HEK293 (cell line): ENCODE measurements at regions not wholly inside any gene's neighbourhood (a gene's known extent, or its start where the extent isn't known, plus 50 kb on each side); places are given as distances from the start of the nearest gene placed in this dataset.
"Not testable (repeated sequence)": the region's sequence is repeated elsewhere in the genome, so short reads cannot be mapped to it uniquely, and the experiment has no call there.

Experiments
- CTCF ChIA-PET: fragments of 350-600 bp; formaldehyde crosslinking; extraction: SDS; loops from one replicate; lab custom pipeline; 2021; ENCODE audit warnings: antibody characterized with exemption; lab: Yijun Ruan, JAX
- POLR2A ChIA-PET: fragments of 300-600 bp; formaldehyde crosslinking; extraction: SDS; loops from one replicate; lab custom pipeline; 2020; ENCODE audit warnings: antibody characterized with exemption, inconsistent platforms; lab: Yijun Ruan, JAX
- H3K27ac ChIP-seq: fragments of 200-500 bp; sonication (Bioruptor generic); 2 replicates; pipeline ENCODE4 v1.5.1; 2014; ENCODE audit warnings: low read depth, low read length, control low read depth, inconsistent platforms; ENCODE audit errors: extremely low read depth
- H3K36me3 ChIP-seq, 2 experiments: fragments of 200-500 bp in 1 of 2; sonication (Bioruptor generic) in 1 of 2; 1 replicate in 1 of 2; 2 replicates in 1 of 2; pipeline ENCODE4 v1.5.1; 2014 to 2017; ENCODE audit warnings: inconsistent platforms in 2 of 2, low read length in 2 of 2; ENCODE audit not compliant: control insufficient read depth in 2 of 2, insufficient read depth in 1 of 2
- H3K4me1 ChIP-seq: fragments of 200-500 bp; sonication (Bioruptor generic); 2 replicates; pipeline ENCODE4 v1.5.1; 2014; ENCODE audit warnings: mild to moderate bottlenecking, low read length, inconsistent platforms; ENCODE audit not compliant: control insufficient read depth, insufficient read depth
- H3K4me3 ChIP-seq: 2 replicates; pipeline ENCODE4 v1.5.1; 2011; ENCODE audit warnings: low read depth, mild to moderate bottlenecking, control low read depth, low read length, moderate library complexity
- H3K9me3 ChIP-seq: fragments of 200-500 bp; sonication (Bioruptor generic); 2 replicates; pipeline ENCODE4 v1.5.1; 2014; ENCODE audit warnings: low read depth, low read length, inconsistent platforms; ENCODE audit not compliant: control insufficient read depth, insufficient read depth
- ATF2 ChIP-seq: fragments of 450-650 bp; formaldehyde crosslinking; IDR thresholded peaks from 2 replicates; pipeline ENCODE4 v1.5.1; 2016; ENCODE audit warnings: missing biosample characterization, missing genetic modification characterization, low read depth
- KLF17 ChIP-seq: fragments of 450-650 bp; formaldehyde crosslinking; IDR thresholded peaks from 2 replicates; pipeline ENCODE4 v1.5.1; 2016; ENCODE audit warnings: missing biosample characterization, missing genetic modification characterization
- PRDM1 ChIP-seq: fragments of 450-650 bp; formaldehyde crosslinking; IDR thresholded peaks from 2 replicates; pipeline ENCODE4; 2016; ENCODE audit warnings: missing biosample characterization, missing genetic modification characterization
- ZBTB10 ChIP-seq: fragments of 450-650 bp; formaldehyde crosslinking; IDR thresholded peaks from 2 replicates; pipeline ENCODE4 v1.5.1; 2016; ENCODE audit warnings: missing biosample characterization, missing genetic modification characterization
- ZBTB7A ChIP-seq: fragments of 450-650 bp; formaldehyde crosslinking; IDR thresholded peaks from 2 replicates; pipeline ENCODE4 v1.5.1; 2016; ENCODE audit warnings: low read depth, missing biosample characterization, missing genetic modification characterization
- ZFP41 ChIP-seq: fragments of 450-650 bp; formaldehyde crosslinking; IDR thresholded peaks from 2 replicates; pipeline ENCODE4 v1.5.1; 2016; ENCODE audit warnings: missing biosample characterization, missing genetic modification characterization, borderline replicate concordance
- ZNF146 ChIP-seq: fragments of 450-650 bp; formaldehyde crosslinking; IDR thresholded peaks from 2 replicates; pipeline ENCODE4 v1.5.1; 2016; ENCODE audit warnings: missing biosample characterization, missing genetic modification characterization
- ZNF2 ChIP-seq: fragments of 450-650 bp; formaldehyde crosslinking; IDR thresholded peaks from 2 replicates; pipeline ENCODE4 v1.5.1; 2016; ENCODE audit warnings: missing biosample characterization, missing genetic modification characterization
- ZNF239 ChIP-seq: fragments of 450-650 bp; formaldehyde crosslinking; IDR thresholded peaks from 2 replicates; pipeline ENCODE4 v1.5.1; 2016; ENCODE audit warnings: missing biosample characterization, missing genetic modification characterization
- ZNF292 ChIP-seq: fragments of 450-650 bp; formaldehyde crosslinking; IDR thresholded peaks from 2 replicates; pipeline ENCODE4 v1.5.1; 2016; ENCODE audit warnings: low read depth, missing biosample characterization, missing genetic modification characterization, borderline replicate concordance
- ZNF302 ChIP-seq: fragments of 450-650 bp; formaldehyde crosslinking; IDR thresholded peaks from 2 replicates; pipeline ENCODE4 v1.5.1; 2016; ENCODE audit warnings: missing biosample characterization, missing genetic modification characterization, low read depth
- ZNF335 ChIP-seq: fragments of 450-650 bp; formaldehyde crosslinking; conservative IDR thresholded peaks from 2 replicates; pipeline ENCODE4 v1.5.1; 2016; ENCODE audit warnings: missing biosample characterization, missing genetic modification characterization
- ZNF785 ChIP-seq: fragments of 450-650 bp; formaldehyde crosslinking; IDR thresholded peaks from 2 replicates; pipeline ENCODE4 v1.5.1; 2016; ENCODE audit warnings: missing biosample characterization, missing genetic modification characterization
- TF ChIP-seq, protein P1 (sequence below): fragments of 450-650 bp; formaldehyde crosslinking; IDR thresholded peaks from 2 replicates; pipeline ENCODE4 v1.5.1; 2016; ENCODE audit warnings: missing biosample characterization, missing genetic modification characterization, borderline replicate concordance
- TF ChIP-seq, protein P2 (sequence below): fragments of 450-650 bp; formaldehyde crosslinking; IDR thresholded peaks from 2 replicates; pipeline ENCODE4 v1.5.1; 2016; ENCODE audit warnings: missing biosample characterization, missing genetic modification characterization

GRCh38 chr9:101832486-101832885 lies 94.0 kb upstream of the GRIN3A start:
- POLR2A ChIA-PET = no interaction called here
- H3K27ac ChIP-seq = no peak overlapping the region
- TF ChIP-seq ATF2 (tag by site-specific recombination) (no peak), ZBTB10 (tag by site-specific recombination) (no peak), ZBTB7A (no peak), ZNF302 (tag by site-specific recombination) (no peak)
- TF ChIP-seq, all 188 proteins: peak for 0
- Histone ChIP-seq H3K4me1 (no peaks in the 10 kb centered on the region), H3K36me3 (no peaks in the 10 kb centered on the region), H3K9me3 (no peaks in the 10 kb centered on the region), H3K4me3 (no peak overlapping the region)
- CTCF ChIA-PET = no interaction called here

GRCh38 chr9:101821450-101821849 lies 83.0 kb upstream of the GRIN3A start:
- H3K9me3 ChIP-seq, H3K36me3 ChIP-seq, H3K27ac ChIP-seq, POLR2A ChIA-PET, H3K4me3 ChIP-seq, H3K4me1 ChIP-seq: not testable (repeated sequence)
- peak; percentile 69 for TF ChIP-seq ZNF146 (tag by site-specific recombination)
- TF ChIP-seq, all 188 proteins: peak for 1; not testable (repeated sequence) for 187
- CTCF ChIA-PET = not testable (repeated sequence)

GRCh38 chr9:101820983-101821382 lies 82.5 kb upstream of the GRIN3A start:
- H3K4me3 ChIP-seq, POLR2A ChIA-PET, H3K27ac ChIP-seq, H3K4me1 ChIP-seq, H3K9me3 ChIP-seq, H3K36me3 ChIP-seq: not testable (repeated sequence)
- CTCF ChIA-PET = interaction anchor here (0.6 kb wide), 1 partner anchor 748 kb away, joined by 3 read pairs; no protein-coding TSS in a partner anchor

DNA sequence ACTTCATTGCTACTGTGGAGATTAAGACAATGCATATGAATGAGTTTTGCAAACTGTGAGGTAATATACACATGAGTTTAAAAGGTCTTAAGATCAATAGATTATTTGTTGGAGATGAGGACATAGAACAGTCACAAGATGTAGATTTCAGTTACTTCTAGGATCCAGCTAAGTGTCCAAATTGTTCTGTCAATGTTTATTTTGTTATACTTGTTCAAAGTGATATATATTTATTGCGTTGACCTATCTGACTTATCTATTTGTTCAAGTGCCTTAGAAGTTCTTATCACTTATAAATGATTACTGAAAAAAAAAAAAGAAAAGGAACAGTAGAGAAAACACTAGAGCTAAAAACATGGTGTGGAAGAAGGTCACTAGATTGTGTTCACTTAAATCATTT lies 75.6 kb upstream of the GRIN3A start:
- H3K27ac ChIP-seq = no peak overlapping the region
- no peaks in the 10 kb centered on the region for H3K36me3 ChIP-seq
- H3K9me3 ChIP-seq = no peaks in the 10 kb centered on the region
- CTCF ChIA-PET = no interaction called here
- POLR2A ChIA-PET = no interaction called here
- no peak overlapping the region for H3K4me3 ChIP-seq
- H3K4me1 ChIP-seq = no peaks in the 10 kb centered on the region
- TF ChIP-seq PRDM1 (tag by site-specific recombination) (no peak), ZNF292 (tag by site-specific recombination) (no peak), ZNF2 (tag by site-specific recombination) (no peak), ZNF785 (tag by site-specific recombination) (no peak), ZNF239 (tag by site-specific recombination) (no peak), KLF17 (no peak), ZNF335 (no peak), ZFP41 (tag by site-specific recombination) (no peak)
- TF ChIP-seq, protein P1, sequence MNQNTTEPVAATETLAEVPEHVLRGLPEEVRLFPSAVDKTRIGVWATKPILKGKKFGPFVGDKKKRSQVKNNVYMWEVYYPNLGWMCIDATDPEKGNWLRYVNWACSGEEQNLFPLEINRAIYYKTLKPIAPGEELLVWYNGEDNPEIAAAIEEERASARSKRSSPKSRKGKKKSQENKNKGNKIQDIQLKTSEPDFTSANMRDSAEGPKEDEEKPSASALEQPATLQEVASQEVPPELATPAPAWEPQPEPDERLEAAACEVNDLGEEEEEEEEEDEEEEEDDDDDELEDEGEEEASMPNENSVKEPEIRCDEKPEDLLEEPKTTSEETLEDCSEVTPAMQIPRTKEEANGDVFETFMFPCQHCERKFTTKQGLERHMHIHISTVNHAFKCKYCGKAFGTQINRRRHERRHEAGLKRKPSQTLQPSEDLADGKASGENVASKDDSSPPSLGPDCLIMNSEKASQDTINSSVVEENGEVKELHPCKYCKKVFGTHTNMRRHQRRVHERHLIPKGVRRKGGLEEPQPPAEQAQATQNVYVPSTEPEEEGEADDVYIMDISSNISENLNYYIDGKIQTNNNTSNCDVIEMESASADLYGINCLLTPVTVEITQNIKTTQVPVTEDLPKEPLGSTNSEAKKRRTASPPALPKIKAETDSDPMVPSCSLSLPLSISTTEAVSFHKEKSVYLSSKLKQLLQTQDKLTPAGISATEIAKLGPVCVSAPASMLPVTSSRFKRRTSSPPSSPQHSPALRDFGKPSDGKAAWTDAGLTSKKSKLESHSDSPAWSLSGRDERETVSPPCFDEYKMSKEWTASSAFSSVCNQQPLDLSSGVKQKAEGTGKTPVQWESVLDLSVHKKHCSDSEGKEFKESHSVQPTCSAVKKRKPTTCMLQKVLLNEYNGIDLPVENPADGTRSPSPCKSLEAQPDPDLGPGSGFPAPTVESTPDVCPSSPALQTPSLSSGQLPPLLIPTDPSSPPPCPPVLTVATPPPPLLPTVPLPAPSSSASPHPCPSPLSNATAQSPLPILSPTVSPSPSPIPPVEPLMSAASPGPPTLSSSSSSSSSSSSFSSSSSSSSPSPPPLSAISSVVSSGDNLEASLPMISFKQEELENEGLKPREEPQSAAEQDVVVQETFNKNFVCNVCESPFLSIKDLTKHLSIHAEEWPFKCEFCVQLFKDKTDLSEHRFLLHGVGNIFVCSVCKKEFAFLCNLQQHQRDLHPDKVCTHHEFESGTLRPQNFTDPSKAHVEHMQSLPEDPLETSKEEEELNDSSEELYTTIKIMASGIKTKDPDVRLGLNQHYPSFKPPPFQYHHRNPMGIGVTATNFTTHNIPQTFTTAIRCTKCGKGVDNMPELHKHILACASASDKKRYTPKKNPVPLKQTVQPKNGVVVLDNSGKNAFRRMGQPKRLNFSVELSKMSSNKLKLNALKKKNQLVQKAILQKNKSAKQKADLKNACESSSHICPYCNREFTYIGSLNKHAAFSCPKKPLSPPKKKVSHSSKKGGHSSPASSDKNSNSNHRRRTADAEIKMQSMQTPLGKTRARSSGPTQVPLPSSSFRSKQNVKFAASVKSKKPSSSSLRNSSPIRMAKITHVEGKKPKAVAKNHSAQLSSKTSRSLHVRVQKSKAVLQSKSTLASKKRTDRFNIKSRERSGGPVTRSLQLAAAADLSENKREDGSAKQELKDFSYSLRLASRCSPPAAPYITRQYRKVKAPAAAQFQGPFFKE (tag by site-specific recombination) = no peak
- TF ChIP-seq, protein P2, sequence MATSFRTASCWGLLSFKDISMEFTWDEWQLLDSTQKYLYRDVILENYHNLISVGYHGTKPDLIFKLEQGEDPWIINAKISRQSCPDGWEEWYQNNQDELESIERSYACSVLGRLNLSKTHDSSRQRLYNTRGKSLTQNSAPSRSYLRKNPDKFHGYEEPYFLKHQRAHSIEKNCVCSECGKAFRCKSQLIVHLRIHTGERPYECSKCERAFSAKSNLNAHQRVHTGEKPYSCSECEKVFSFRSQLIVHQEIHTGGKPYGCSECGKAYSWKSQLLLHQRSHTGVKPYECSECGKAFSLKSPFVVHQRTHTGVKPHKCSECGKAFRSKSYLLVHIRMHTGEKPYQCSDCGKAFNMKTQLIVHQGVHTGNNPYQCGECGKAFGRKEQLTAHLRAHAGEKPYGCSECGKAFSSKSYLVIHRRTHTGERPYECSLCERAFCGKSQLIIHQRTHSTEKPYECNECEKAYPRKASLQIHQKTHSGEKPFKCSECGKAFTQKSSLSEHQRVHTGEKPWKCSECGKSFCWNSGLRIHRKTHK = no peak
